Body of pancreas (tissue), 4 donors: ENCODE measurements at regions not wholly inside any gene's neighbourhood (a gene's known extent, or its start where the extent isn't known, plus 50 kb on each side); places are given as distances from the start of the nearest gene placed in this dataset.

ENCODE experiments used
- ATAC-seq: fragments of 150-250 bp; one replicate; pipeline ENCODE4 v1.9.1; 2016
- DNase-seq, 4 donors: peaks; one replicate each; pipeline ENCODE4 v3.0.0-alpha.2; 2019
- H3K27ac ChIP-seq, 4 donors: fragments of 200-600 bp; sonication (generic); 1 replicate in 3 of 4; 2 replicates in 1 of 4; pipeline versions ENCODE4 v1.5.1 to v1.6.1; 2016 to 2019; ENCODE audit warnings: mild to moderate bottlenecking in 1 of 4, mixed read lengths in 1 of 4, moderate library complexity in 1 of 4
- H3K27me3 ChIP-seq, 2 donors: fragments of 200-600 bp; sonication (generic); one replicate each; pipeline ENCODE4 v1.6.0; 2016; ENCODE audit warnings: mild to moderate bottlenecking in 1 of 2
- H3K36me3 ChIP-seq, 2 donors: fragments of 200-600 bp; sonication (generic); replicated peaks in 1 of 2; 2 replicates each; pipeline ENCODE4 v1.5.1; 2016; ENCODE audit warnings: low read depth in 2 of 2; ENCODE audit not compliant: insufficient read depth in 1 of 2
- H3K4me1 ChIP-seq: fragments of 200-600 bp; sonication (generic); one replicate; pipeline ENCODE4 v1.6.0; 2016
- H3K4me3 ChIP-seq, 2 donors: fragments of 200-600 bp; sonication (generic); 1 replicate in 1 of 2; 2 replicates in 1 of 2; pipeline ENCODE4 v1.5.1; 2016 to 2019
- H3K9me3 ChIP-seq, 3 donors: fragments of 200-600 bp; sonication (generic); 1 replicate in 2 of 3; 2 replicates in 1 of 3; pipeline ENCODE4 v1.5.1; 2016
- CTCF ChIP-seq, 7 experiments: fragments of 450-650 bp in 4 of 7; fragments of 200-600 bp in 3 of 7; sonication (generic) in 3 of 7; IDR thresholded peaks; one replicate each; pipeline ENCODE4 v1.5.1; 2016 to 2019; ENCODE audit warnings: antibody characterized with exemption in 7 of 7
- POLR2A ChIP-seq, 3 donors: fragments of 450-650 bp; IDR thresholded peaks; one replicate each; pipeline ENCODE4 v1.6.1; 2016; ENCODE audit warnings: antibody characterized with exemption in 3 of 3, mild to moderate bottlenecking in 2 of 3
- WGBS, 2 donors: methylation state at CpG; one replicate each; pipeline ENCODE4 v1.1.5; 2017; 5-methylcytosine and 5-hydroxymethylcytosine counted together
- intact Hi-C: fragments of 100-400 bp; cut with DNase I; formaldehyde crosslinking; loops from one replicate; pipeline ENCODE4 v1.15.1; 2023

- ATAC-seq (no peak), DNase-seq (no peak)
- no peak overlapping the region for H3K27ac ChIP-seq
- peaks cover 0 to 6% (median 0%) of the 10 kb centered on the region in 3 donors for H3K9me3 ChIP-seq
- intact Hi-C loops: no loop called here
- H3K4me1 ChIP-seq: no peaks in the 10 kb centered on the region
- H3K36me3 ChIP-seq: no peaks in the 10 kb centered on the region
- TF ChIP-seq POLR2A (IDR thresholded peaks at IDR 0.05) (no peak), CTCF (IDR thresholded peaks at IDR 0.05) (no peak)
- H3K4me3 ChIP-seq: no peak overlapping the region
- no peaks in the 10 kb centered on the region for H3K27me3 ChIP-seq
- 71 to 73% methylated on average over 1 of the region's 1 CpG for WGBS, 2 donors
These were observed 375.9 kb upstream of the EYS start for GRCh38 chr6:66082914-66083313.

GRCh38 chr6:66068907-66069306 lies 361.9 kb upstream of the EYS start:
- peaks cover 4% of the 10 kb centered on the region for H3K4me1 ChIP-seq
- no peak overlapping the region for H3K27ac ChIP-seq
- H3K4me3 ChIP-seq: no peak overlapping the region
- H3K9me3 ChIP-seq: no peaks in the 10 kb centered on the region
- DNase-seq (no peak), ATAC-seq (no peak)
- intact Hi-C loops: no loop called here
- no peaks in the 10 kb centered on the region for H3K27me3 ChIP-seq
- TF ChIP-seq CTCF (IDR thresholded peaks at IDR 0.05) (no peak), POLR2A (IDR thresholded peaks at IDR 0.05) (no peak)
- no peaks in the 10 kb centered on the region for H3K36me3 ChIP-seq

- Histone ChIP-seq H3K4me1 (peaks cover 4% of the 10 kb centered on the region), H3K36me3 (no peaks in the 10 kb centered on the region), H3K4me3 (no peak overlapping the region), H3K27me3 (no peaks in the 10 kb centered on the region), H3K27ac (no peak overlapping the region), H3K9me3 (no peaks in the 10 kb centered on the region)
- intact Hi-C loops: no loop called here
- ATAC-seq (no peak), DNase-seq (no peak)
- TF ChIP-seq CTCF (IDR thresholded peaks at IDR 0.05) (no peak), POLR2A (IDR thresholded peaks at IDR 0.05) (no peak)
These were observed 361.0 kb upstream of the EYS start for GRCh38 chr6:66068033-66068432.

GRCh38 chr6:66065313-66065712 lies 358.3 kb upstream of the EYS start:
- no peak for TF ChIP-seq POLR2A (IDR thresholded peaks at IDR 0.05)
- no peak for TF ChIP-seq CTCF (IDR thresholded peaks at IDR 0.05)
- no peak overlapping the region for H3K27ac ChIP-seq
- WGBS, 2 donors: 59 to 76% methylated on average over 1 of the region's 1 CpG
- H3K4me3 ChIP-seq: no peak overlapping the region
- intact Hi-C loops: no loop called here
- peaks cover 0 to 6% of the 10 kb centered on the region in 2 donors for H3K27me3 ChIP-seq
- H3K4me1 ChIP-seq: peaks cover 4% of the 10 kb centered on the region
- H3K36me3 ChIP-seq: no peaks in the 10 kb centered on the region
- no peak for ATAC-seq
- no peak for DNase-seq
- H3K9me3 ChIP-seq: no peaks in the 10 kb centered on the region

GRCh38 chr6:66057034-66057433 lies 350.0 kb upstream of the EYS start:
- intact Hi-C loops: no loop called here
- Histone ChIP-seq H3K27me3 (peaks cover 0 to 6% of the 10 kb centered on the region in 2 donors), H3K36me3 (no peaks in the 10 kb centered on the region), H3K9me3 (no peaks in the 10 kb centered on the region), H3K4me3 (no peak overlapping the region), H3K4me1 (no peaks in the 10 kb centered on the region), H3K27ac (no peak overlapping the region)
- WGBS, 2 donors: 55 to 73% methylated on average over 1 of the region's 1 CpG
- ATAC-seq (no peak), DNase-seq (no peak)
- TF ChIP-seq CTCF (IDR thresholded peaks at IDR 0.05) (no peak), POLR2A (IDR thresholded peaks at IDR 0.05) (no peak)
